ENCODE measurements at regions not wholly inside any gene's neighbourhood (a gene's known extent, or its start where the extent isn't known, plus 50 kb on each side); places are given as distances from the start of the nearest gene placed in this dataset.

DNA sequence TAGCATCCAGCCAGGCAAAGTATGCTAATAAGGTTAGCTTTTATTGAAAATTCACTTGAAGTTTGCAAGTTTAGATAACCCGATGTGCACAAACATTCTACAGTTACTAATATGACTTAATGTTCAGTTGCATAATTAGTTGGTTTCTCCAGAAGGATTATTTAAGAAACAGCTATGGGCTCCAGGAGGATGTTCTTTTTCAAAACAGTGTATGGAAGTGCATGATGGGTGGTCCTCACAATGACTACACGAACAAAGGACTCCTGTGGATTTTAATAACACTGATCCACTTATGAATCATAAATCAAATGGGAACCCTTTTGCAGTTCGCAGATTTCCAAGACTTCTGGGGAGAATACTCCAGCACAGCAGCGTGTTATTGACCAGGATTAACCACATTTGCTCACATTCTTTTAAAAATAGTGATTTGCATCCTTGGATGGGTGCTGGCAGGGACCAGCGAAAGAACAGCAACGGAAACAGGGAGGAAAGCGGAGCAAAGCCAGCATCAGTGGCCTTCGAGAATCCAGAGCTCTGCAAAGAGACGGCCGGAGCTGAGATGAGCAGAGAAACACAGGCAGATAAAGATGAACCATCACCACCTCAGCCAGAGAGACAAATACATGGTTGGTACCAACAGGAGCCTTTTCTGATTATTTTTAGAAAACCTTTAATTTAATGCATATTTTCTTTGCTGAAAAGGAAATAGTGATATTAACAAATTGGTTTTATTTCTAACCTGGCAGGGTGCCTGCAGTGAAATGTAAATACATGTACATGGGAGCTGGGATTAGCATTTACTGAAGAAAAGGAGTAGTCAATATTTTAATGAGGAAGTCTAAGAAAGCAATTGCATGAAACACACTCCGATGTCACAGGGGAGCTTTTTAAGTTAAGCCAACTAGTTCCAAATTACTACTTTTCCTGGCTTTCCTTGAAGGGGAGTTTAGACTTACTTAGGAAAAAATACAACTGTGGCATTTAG, 623.2 kb upstream of the ZFHX3 start:
- TF ChIP-seq, protein P1, sequence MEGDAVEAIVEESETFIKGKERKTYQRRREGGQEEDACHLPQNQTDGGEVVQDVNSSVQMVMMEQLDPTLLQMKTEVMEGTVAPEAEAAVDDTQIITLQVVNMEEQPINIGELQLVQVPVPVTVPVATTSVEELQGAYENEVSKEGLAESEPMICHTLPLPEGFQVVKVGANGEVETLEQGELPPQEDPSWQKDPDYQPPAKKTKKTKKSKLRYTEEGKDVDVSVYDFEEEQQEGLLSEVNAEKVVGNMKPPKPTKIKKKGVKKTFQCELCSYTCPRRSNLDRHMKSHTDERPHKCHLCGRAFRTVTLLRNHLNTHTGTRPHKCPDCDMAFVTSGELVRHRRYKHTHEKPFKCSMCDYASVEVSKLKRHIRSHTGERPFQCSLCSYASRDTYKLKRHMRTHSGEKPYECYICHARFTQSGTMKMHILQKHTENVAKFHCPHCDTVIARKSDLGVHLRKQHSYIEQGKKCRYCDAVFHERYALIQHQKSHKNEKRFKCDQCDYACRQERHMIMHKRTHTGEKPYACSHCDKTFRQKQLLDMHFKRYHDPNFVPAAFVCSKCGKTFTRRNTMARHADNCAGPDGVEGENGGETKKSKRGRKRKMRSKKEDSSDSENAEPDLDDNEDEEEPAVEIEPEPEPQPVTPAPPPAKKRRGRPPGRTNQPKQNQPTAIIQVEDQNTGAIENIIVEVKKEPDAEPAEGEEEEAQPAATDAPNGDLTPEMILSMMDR (IDR thresholded peaks at IDR 0.05): no peak
- no peak for TF ChIP-seq POLR2AphosphoS5 (IDR thresholded peaks at IDR 0.05; ENCODE audit: low read depth, low read length)
- TF ChIP-seq, protein P2, sequence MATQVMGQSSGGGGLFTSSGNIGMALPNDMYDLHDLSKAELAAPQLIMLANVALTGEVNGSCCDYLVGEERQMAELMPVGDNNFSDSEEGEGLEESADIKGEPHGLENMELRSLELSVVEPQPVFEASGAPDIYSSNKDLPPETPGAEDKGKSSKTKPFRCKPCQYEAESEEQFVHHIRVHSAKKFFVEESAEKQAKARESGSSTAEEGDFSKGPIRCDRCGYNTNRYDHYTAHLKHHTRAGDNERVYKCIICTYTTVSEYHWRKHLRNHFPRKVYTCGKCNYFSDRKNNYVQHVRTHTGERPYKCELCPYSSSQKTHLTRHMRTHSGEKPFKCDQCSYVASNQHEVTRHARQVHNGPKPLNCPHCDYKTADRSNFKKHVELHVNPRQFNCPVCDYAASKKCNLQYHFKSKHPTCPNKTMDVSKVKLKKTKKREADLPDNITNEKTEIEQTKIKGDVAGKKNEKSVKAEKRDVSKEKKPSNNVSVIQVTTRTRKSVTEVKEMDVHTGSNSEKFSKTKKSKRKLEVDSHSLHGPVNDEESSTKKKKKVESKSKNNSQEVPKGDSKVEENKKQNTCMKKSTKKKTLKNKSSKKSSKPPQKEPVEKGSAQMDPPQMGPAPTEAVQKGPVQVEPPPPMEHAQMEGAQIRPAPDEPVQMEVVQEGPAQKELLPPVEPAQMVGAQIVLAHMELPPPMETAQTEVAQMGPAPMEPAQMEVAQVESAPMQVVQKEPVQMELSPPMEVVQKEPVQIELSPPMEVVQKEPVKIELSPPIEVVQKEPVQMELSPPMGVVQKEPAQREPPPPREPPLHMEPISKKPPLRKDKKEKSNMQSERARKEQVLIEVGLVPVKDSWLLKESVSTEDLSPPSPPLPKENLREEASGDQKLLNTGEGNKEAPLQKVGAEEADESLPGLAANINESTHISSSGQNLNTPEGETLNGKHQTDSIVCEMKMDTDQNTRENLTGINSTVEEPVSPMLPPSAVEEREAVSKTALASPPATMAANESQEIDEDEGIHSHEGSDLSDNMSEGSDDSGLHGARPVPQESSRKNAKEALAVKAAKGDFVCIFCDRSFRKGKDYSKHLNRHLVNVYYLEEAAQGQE (IDR thresholded peaks at IDR 0.05; ENCODE audit: insufficient read depth in 1 of 2, low read depth in 2 of 2, low read length in 1 of 2): no peak
- no peak for TF ChIP-seq TCF7L2 (IDR thresholded peaks at IDR 0.05; ENCODE audit: low read depth, low read length)

Data from Panc1 (cell line).